ENCODE measurements at regions not wholly inside any gene's neighbourhood (a gene's known extent, or its start where the extent isn't known, plus 50 kb on each side); places are given as distances from the start of the nearest gene placed in this dataset.

DNA sequence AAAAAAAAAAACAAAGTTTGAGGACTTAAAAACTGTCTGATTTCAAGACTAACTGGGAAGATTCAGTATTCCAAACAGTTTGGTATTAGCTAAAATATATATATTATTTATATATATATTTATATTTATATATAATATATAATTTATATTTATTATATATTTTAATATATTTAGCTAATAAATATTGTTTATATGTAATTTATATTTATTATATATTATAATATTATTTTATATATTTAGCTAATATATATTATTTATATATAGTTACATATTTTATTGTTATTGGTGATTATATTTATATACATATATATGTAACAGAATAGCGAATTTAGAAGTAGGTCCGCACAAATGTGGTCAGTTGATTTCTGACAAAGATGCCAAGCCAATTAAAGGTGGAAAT, 480.2 kb upstream of the C1orf87 start:
- no peak for DNase-seq (ENCODE audit: extremely low spot score, unreplicated experiment)
- Mint-ChIP-seq H3K4me3 (no peak overlapping the region), H3K27ac (no peak overlapping the region), H3K36me3 (no peaks in the 10 kb centered on the region), H3K27me3 (peaks cover 4% of the 10 kb centered on the region), H3K9me3 (no peaks in the 10 kb centered on the region), H3K4me1 (ENCODE audit: unreplicated experiment) (no peaks in the 10 kb centered on the region)
- TF ChIP-seq, protein P1, sequence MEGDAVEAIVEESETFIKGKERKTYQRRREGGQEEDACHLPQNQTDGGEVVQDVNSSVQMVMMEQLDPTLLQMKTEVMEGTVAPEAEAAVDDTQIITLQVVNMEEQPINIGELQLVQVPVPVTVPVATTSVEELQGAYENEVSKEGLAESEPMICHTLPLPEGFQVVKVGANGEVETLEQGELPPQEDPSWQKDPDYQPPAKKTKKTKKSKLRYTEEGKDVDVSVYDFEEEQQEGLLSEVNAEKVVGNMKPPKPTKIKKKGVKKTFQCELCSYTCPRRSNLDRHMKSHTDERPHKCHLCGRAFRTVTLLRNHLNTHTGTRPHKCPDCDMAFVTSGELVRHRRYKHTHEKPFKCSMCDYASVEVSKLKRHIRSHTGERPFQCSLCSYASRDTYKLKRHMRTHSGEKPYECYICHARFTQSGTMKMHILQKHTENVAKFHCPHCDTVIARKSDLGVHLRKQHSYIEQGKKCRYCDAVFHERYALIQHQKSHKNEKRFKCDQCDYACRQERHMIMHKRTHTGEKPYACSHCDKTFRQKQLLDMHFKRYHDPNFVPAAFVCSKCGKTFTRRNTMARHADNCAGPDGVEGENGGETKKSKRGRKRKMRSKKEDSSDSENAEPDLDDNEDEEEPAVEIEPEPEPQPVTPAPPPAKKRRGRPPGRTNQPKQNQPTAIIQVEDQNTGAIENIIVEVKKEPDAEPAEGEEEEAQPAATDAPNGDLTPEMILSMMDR (conservative IDR thresholded peaks at IDR 0.05) = no peak

DNA sequence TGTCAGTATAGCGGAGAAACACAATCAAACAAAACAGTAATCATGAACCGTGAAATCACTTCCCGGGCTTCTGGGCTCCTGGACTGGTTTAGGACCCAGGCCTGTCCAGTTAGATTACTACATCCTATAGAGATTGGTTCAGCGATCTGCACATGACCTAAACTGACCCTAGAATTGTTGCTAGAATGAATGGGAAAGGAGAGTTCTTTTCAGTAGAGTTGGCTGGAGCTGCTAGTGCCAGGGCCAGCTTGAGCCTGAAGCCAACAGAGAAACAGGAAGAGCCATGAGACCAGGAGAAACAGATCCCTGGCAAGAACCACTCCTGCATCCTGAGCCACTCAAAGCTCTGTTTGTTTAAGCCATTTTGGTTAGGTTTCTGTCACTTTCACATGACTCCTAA, 474.3 kb upstream of the C1orf87 start:
- DNase-seq (ENCODE audit: extremely low spot score, unreplicated experiment) = no peak
- no peaks in the 10 kb centered on the region for H3K27me3 Mint-ChIP-seq
- no peak overlapping the region for H3K27ac Mint-ChIP-seq
- H3K4me1 Mint-ChIP-seq (ENCODE audit: unreplicated experiment) = no peaks in the 10 kb centered on the region
- TF ChIP-seq, protein P1 (conservative IDR thresholded peaks at IDR 0.05) = no peak
- no peak overlapping the region for H3K4me3 Mint-ChIP-seq
- no peaks in the 10 kb centered on the region for H3K36me3 Mint-ChIP-seq
- no peaks in the 10 kb centered on the region for H3K9me3 Mint-ChIP-seq

DNA sequence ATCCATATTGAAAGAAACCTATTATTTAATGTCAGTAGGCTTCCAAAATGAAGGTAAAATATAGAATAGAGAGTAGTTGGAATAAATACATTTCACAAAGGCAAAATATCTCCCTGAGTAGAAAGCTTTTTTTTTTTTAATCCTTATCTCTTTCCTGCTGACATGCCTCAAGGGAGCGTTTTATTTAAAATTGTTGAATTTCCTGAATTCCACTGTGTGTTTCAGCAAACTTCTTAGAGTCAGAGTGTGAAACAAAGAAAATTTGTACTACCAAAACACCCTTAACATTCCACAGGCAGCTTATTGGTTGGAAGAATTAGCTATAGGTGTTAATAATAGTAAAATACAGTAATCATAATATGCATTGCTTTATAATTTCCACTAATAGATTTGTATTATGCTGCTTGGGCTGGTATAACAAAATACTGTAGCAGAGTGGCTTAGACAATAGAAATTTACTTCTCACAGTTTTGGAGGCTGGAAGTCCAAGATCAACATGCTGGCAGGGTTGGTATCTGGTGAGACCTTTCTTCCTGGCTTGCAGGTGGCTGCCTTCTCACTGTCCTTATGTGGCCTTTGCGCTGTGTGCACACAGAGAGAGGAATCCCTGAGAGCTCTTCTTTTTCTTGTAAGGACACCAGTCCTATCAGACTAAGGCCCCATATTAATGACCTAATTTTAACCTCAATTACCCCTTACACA, 468.4 kb upstream of the C1orf87 start:
- Mint-ChIP-seq H3K27me3 (no peaks in the 10 kb centered on the region), H3K27ac (no peak overlapping the region), H3K9me3 (no peaks in the 10 kb centered on the region), H3K36me3 (no peaks in the 10 kb centered on the region), H3K4me3 (no peak overlapping the region), H3K4me1 (ENCODE audit: unreplicated experiment) (peaks cover 7% of the 10 kb centered on the region)
- DNase-seq (ENCODE audit: extremely low spot score, unreplicated experiment) = no peak
- TF ChIP-seq, protein P1 (conservative IDR thresholded peaks at IDR 0.05) = no peak

DNA sequence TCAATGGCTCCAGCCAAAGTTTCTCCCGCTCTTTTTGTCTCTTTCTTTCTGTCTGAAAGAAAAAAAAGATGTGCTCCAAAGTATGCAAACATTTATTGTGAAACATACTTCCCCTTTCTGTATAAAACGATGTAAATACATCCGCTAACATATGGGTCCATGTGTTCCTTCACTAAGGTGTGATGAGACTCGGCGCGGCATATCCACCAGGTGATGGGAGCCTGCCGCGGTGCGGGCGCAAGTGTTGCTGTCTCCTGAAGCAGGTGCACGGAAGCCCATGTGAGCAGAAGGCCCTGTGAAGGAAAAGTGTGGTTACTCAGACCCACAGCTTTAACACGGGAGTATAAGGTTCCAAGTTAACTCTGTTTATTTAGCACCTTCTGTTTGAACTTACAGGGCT, 466.6 kb upstream of the C1orf87 start:
- DNase-seq (ENCODE audit: extremely low spot score, unreplicated experiment) = no peak
- H3K9me3 Mint-ChIP-seq = no peaks in the 10 kb centered on the region
- TF ChIP-seq, protein P1 (conservative IDR thresholded peaks at IDR 0.05) = no peak
- no peak overlapping the region for H3K27ac Mint-ChIP-seq
- no peak overlapping the region for H3K4me3 Mint-ChIP-seq
- peaks cover 7% of the 10 kb centered on the region for H3K4me1 Mint-ChIP-seq (ENCODE audit: unreplicated experiment)
- H3K27me3 Mint-ChIP-seq = no peaks in the 10 kb centered on the region
- no peaks in the 10 kb centered on the region for H3K36me3 Mint-ChIP-seq

DNA sequence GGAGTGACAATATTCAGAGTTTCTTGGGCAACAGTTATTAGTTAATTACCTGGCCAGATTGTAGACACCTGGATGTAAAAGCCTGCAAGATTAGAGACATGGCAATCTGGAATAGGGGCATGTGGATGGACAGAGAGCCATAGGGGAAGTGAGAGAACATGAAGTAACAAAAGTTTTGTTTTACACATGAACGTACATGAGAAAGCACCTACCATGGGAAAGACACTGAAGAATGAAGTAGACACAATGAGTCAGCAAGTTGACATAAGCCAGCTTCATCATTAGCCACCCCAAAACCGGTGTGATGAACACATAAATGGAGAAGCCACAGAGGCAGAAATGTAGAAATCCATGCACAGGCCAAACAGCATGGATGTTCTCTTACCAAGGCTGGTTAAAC, 462.1 kb upstream of the C1orf87 start:
- TF ChIP-seq, protein P1 (conservative IDR thresholded peaks at IDR 0.05) = no peak
- no peaks in the 10 kb centered on the region for H3K4me1 Mint-ChIP-seq (ENCODE audit: unreplicated experiment)
- H3K27me3 Mint-ChIP-seq = no peaks in the 10 kb centered on the region
- H3K27ac Mint-ChIP-seq = no peak overlapping the region
- DNase-seq (ENCODE audit: extremely low spot score, unreplicated experiment) = no peak
- no peaks in the 10 kb centered on the region for H3K9me3 Mint-ChIP-seq
- H3K4me3 Mint-ChIP-seq = no peak overlapping the region
- H3K36me3 Mint-ChIP-seq = no peaks in the 10 kb centered on the region
